OCI-LY1 (cell line): ENCODE measurements at regions not wholly inside any gene's neighbourhood (a gene's known extent, or its start where the extent isn't known, plus 50 kb on each side); places are given as distances from the start of the nearest gene placed in this dataset.

ENCODE experiments used
- EZH2 ChIP-seq: fragments of 200-600 bp; sonication (generic), shearing (Covaris generic); IDR thresholded peaks from 2 replicates; pipeline ENCODE4 v1.8.0; 2017; ENCODE audit warnings: borderline replicate concordance, mixed run types, mild to moderate bottlenecking, antibody characterized with exemption, low read length, moderate library complexity, mixed read lengths
- TF ChIP-seq, protein P1 (sequence below): fragments of 200-600 bp; sonication (generic), shearing (Covaris generic); IDR thresholded peaks from 2 replicates; pipeline ENCODE4 v1.5.1; 2017; ENCODE audit warnings: mild to moderate bottlenecking, antibody characterized with exemption, low read length, moderate library complexity, mixed read lengths

- TF ChIP-seq, protein P1, sequence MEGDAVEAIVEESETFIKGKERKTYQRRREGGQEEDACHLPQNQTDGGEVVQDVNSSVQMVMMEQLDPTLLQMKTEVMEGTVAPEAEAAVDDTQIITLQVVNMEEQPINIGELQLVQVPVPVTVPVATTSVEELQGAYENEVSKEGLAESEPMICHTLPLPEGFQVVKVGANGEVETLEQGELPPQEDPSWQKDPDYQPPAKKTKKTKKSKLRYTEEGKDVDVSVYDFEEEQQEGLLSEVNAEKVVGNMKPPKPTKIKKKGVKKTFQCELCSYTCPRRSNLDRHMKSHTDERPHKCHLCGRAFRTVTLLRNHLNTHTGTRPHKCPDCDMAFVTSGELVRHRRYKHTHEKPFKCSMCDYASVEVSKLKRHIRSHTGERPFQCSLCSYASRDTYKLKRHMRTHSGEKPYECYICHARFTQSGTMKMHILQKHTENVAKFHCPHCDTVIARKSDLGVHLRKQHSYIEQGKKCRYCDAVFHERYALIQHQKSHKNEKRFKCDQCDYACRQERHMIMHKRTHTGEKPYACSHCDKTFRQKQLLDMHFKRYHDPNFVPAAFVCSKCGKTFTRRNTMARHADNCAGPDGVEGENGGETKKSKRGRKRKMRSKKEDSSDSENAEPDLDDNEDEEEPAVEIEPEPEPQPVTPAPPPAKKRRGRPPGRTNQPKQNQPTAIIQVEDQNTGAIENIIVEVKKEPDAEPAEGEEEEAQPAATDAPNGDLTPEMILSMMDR = no peak
- no peak for TF ChIP-seq EZH2
These were observed 253.7 kb downstream of the ATXN7L3B start for GRCh38 chr12:74791365-74791764.
